ENCODE measurements at regions not wholly inside any gene's neighbourhood (a gene's known extent, or its start where the extent isn't known, plus 50 kb on each side); places are given as distances from the start of the nearest gene placed in this dataset.

GRCh38 chr6:168136622-168137021, 57.6 kb upstream of the FRMD1 start:
- Histone ChIP-seq H3K4me2 (replicated peaks; ENCODE audit: low read depth, low read length, poor library complexity, severe bottlenecking) (no peak overlapping the region), H3K4me3 (ENCODE audit: control extremely low read depth in 1 of 5, extremely low read depth in 1 of 5, insufficient read depth in 1 of 5, low read depth in 2 of 5, low read length in 4 of 5) (no peak overlapping the region), H3K9ac (ENCODE audit: low read length) (no peak overlapping the region), H3K36me3 (replicated peaks in 1 of 2; ENCODE audit: control extremely low read depth in 1 of 2, control insufficient read depth in 1 of 2, extremely low read depth in 1 of 2, insufficient read depth in 2 of 2, low read length in 1 of 2) (no peaks in the 10 kb centered on the region), H4K20me1 (ENCODE audit: control insufficient read depth, insufficient read depth, low read length, poor library complexity, severe bottlenecking) (no peaks in the 10 kb centered on the region), H3K9me3 (ENCODE audit: control extremely low read depth in 1 of 3, control insufficient read depth in 2 of 3, insufficient read depth in 1 of 3, low read length in 2 of 3) (peaks cover 0 to 1% (median 0%) of the 10 kb centered on the region in 3 donors), H3K27me3 (replicated peaks in 1 of 4; ENCODE audit: control extremely low read depth in 1 of 4, control insufficient read depth in 3 of 4, insufficient read depth in 4 of 4, low read length in 3 of 4) (peaks cover 0 to 8% (median 0%) of the 10 kb centered on the region in 4 experiments), H3K4me1 (ENCODE audit: control insufficient read depth in 2 of 2, insufficient read depth in 2 of 2, low read length in 2 of 2) (no peaks in the 10 kb centered on the region), H3K79me2 (ENCODE audit: control insufficient read depth, insufficient read depth, low read length) (no peaks in the 10 kb centered on the region), H2AFZ (ENCODE audit: insufficient read depth, low read depth, low read length, poor library complexity, severe bottlenecking) (no peak overlapping the region), H3K27ac (ENCODE audit: low read length in 2 of 2) (no peak overlapping the region)
- H3K4me1 Mint-ChIP-seq, result no peaks in the 10 kb centered on the region
- no peak overlapping the region for H3K4me3 Mint-ChIP-seq
- ChIA-PET CTCF (no interaction called here), POLR2A (no interaction called here)
- H3K9me3 Mint-ChIP-seq (ENCODE audit: insufficient read depth), result no peaks in the 10 kb centered on the region
- peaks cover 7% of the 10 kb centered on the region for H3K27me3 Mint-ChIP-seq
- TF ChIP-seq EZH2 (IDR thresholded peaks at IDR 0.05; ENCODE audit: borderline replicate concordance, insufficient read depth, low read depth, low read length, poor library complexity, severe bottlenecking) (no peak), CTCF (IDR thresholded peaks at IDR 0.05) (no peak)
- H3K27ac Mint-ChIP-seq, result no peak overlapping the region
- intact Hi-C loops (cut with micrococcal nuclease), result no loop called here
- no peak for DNase-seq
- ATAC-seq (ENCODE audit: low read depth), result no peak
- WGBS (ENCODE audit: insufficient coverage), result 84% methylated on average over 3 of the region's 5 CpGs

- Histone ChIP-seq H3K36me3 (replicated peaks in 1 of 2; ENCODE audit: control extremely low read depth in 1 of 2, control insufficient read depth in 1 of 2, extremely low read depth in 1 of 2, insufficient read depth in 2 of 2, low read length in 1 of 2) (no peaks in the 10 kb centered on the region), H3K9me3 (ENCODE audit: control extremely low read depth in 1 of 3, control insufficient read depth in 2 of 3, insufficient read depth in 1 of 3, low read length in 2 of 3) (peaks cover 0 to 3% (median 0%) of the 10 kb centered on the region in 3 donors), H3K4me3 (ENCODE audit: control extremely low read depth in 1 of 5, extremely low read depth in 1 of 5, insufficient read depth in 1 of 5, low read depth in 2 of 5, low read length in 4 of 5) (no peak overlapping the region), H3K27me3 (replicated peaks in 1 of 4; ENCODE audit: control extremely low read depth in 1 of 4, control insufficient read depth in 3 of 4, insufficient read depth in 4 of 4, low read length in 3 of 4) (peaks cover 0 to 8% (median 0%) of the 10 kb centered on the region in 4 experiments), H2AFZ (ENCODE audit: insufficient read depth, low read depth, low read length, poor library complexity, severe bottlenecking) (no peak overlapping the region), H3K4me2 (replicated peaks; ENCODE audit: low read depth, low read length, poor library complexity, severe bottlenecking) (no peak overlapping the region), H4K20me1 (ENCODE audit: control insufficient read depth, insufficient read depth, low read length, poor library complexity, severe bottlenecking) (no peaks in the 10 kb centered on the region), H3K79me2 (ENCODE audit: control insufficient read depth, insufficient read depth, low read length) (no peaks in the 10 kb centered on the region), H3K4me1 (ENCODE audit: control insufficient read depth in 2 of 2, insufficient read depth in 2 of 2, low read length in 2 of 2) (no peaks in the 10 kb centered on the region), H3K27ac (ENCODE audit: low read length in 2 of 2) (no peak overlapping the region), H3K9ac (ENCODE audit: low read length) (no peak overlapping the region)
- Mint-ChIP-seq H3K4me3 (no peak overlapping the region), H3K4me1 (no peaks in the 10 kb centered on the region), H3K9me3 (ENCODE audit: insufficient read depth) (no peaks in the 10 kb centered on the region), H3K27ac (no peak overlapping the region), H3K27me3 (peaks cover 11% of the 10 kb centered on the region)
- POLR2A ChIA-PET, result no interaction called here
- DNase-seq (no peak), ATAC-seq (ENCODE audit: low read depth) (no peak)
- TF ChIP-seq EZH2 (IDR thresholded peaks at IDR 0.05; ENCODE audit: borderline replicate concordance, insufficient read depth, low read depth, low read length, poor library complexity, severe bottlenecking) (no peak), CTCF (IDR thresholded peaks at IDR 0.05) (no peak)
- 70% methylated on average over 2 of the region's 7 CpGs for WGBS (ENCODE audit: insufficient coverage)
- CTCF ChIA-PET, result no interaction called here
- intact Hi-C loops (cut with micrococcal nuclease), result no loop called here
Measured at GRCh38 chr6:168136001-168136400, 57.0 kb upstream of the FRMD1 start.
